Chondrocyte (in vitro differentiated cells): ENCODE measurements at regions not wholly inside any gene's neighbourhood (a gene's known extent, or its start where the extent isn't known, plus 50 kb on each side); places are given as distances from the start of the nearest gene placed in this dataset.
"Not testable (repeated sequence)": the region's sequence is repeated elsewhere in the genome, so short reads cannot be mapped to it uniquely, and the experiment has no call there.

Experiments
- DNase-seq: peaks from one replicate; pipeline ENCODE4 v3.0.0; 2021; ENCODE audit warnings: mixed read lengths, low spot score
- H3K27ac Mint-ChIP-seq: one replicate; pipeline ENCODE4 v1.8.0; 2021; ENCODE audit warnings: mild to moderate bottlenecking, moderate library complexity, mixed read lengths; ENCODE audit not compliant: unreplicated experiment
- H3K27me3 Mint-ChIP-seq: 2 replicates; pipeline ENCODE4 v1.8.0; 2021; ENCODE audit warnings: low read depth, mixed read lengths
- H3K36me3 Mint-ChIP-seq: 2 replicates; pipeline ENCODE4 v1.8.0; 2021; ENCODE audit warnings: low read depth, mixed read lengths
- H3K4me1 Mint-ChIP-seq: 2 replicates; pipeline ENCODE4 v1.8.0; 2021; ENCODE audit warnings: low read depth, mild to moderate bottlenecking, mixed read lengths
- H3K4me3 Mint-ChIP-seq: one replicate; pipeline ENCODE4 v1.8.0; 2021; ENCODE audit warnings: mild to moderate bottlenecking, moderate library complexity, mixed read lengths; ENCODE audit not compliant: unreplicated experiment
- H3K9me3 Mint-ChIP-seq: 2 replicates; pipeline ENCODE4 v1.8.0; 2021; ENCODE audit warnings: low read depth, mixed read lengths
- CTCF ChIP-seq: fragments of 200-600 bp; sonication (generic); IDR thresholded peaks from 2 replicates; pipeline ENCODE4 v1.5.0; 2021; ENCODE audit warnings: antibody characterized with exemption, mild to moderate bottlenecking, moderate library complexity

GRCh38 chr2:195533771-195534642, 123.0 kb upstream of the SLC39A10 start:
- TF ChIP-seq CTCF: peak; percentile 64
- no peak for DNase-seq
- Mint-ChIP-seq H3K4me1 (peaks cover 56% of the 10 kb centered on the region), H3K27ac (peak overlapping the region; percentile 98), H3K36me3 (no peaks in the 10 kb centered on the region), H3K27me3 (no peaks in the 10 kb centered on the region), H3K4me3 (peak overlapping the region; percentile 33), H3K9me3 (no peaks in the 10 kb centered on the region)

- DNase-seq: no peak
- TF ChIP-seq CTCF: no peak
- H3K36me3 Mint-ChIP-seq: no peaks in the 10 kb centered on the region
- H3K27ac Mint-ChIP-seq: peak overlapping the region; percentile 98
- H3K27me3 Mint-ChIP-seq: no peaks in the 10 kb centered on the region
- H3K4me3 Mint-ChIP-seq: peak overlapping the region; percentile 28
- peaks cover 56% of the 10 kb centered on the region for H3K4me1 Mint-ChIP-seq
- no peaks in the 10 kb centered on the region for H3K9me3 Mint-ChIP-seq
Measured at GRCh38 chr2:195532628-195533271, 124.3 kb upstream of the SLC39A10 start.

- H3K27ac Mint-ChIP-seq: peak overlapping the region; percentile 98
- H3K27me3 Mint-ChIP-seq: no peaks in the 10 kb centered on the region
- peaks cover 56% of the 10 kb centered on the region for H3K4me1 Mint-ChIP-seq
- no peak for TF ChIP-seq CTCF
- no peaks in the 10 kb centered on the region for H3K9me3 Mint-ChIP-seq
- DNase-seq: no peak
- H3K36me3 Mint-ChIP-seq: no peaks in the 10 kb centered on the region
- H3K4me3 Mint-ChIP-seq: no peak overlapping the region
Measured at GRCh38 chr2:195532255-195532627, 124.8 kb upstream of the SLC39A10 start.

- Mint-ChIP-seq H3K36me3 (no peaks in the 10 kb centered on the region), H3K4me1 (peaks cover 54% of the 10 kb centered on the region), H3K4me3 (no peak overlapping the region), H3K27ac (peak overlapping the region; percentile 98), H3K27me3 (no peaks in the 10 kb centered on the region), H3K9me3 (no peaks in the 10 kb centered on the region)
- DNase-seq: no peak
- no peak for TF ChIP-seq CTCF
Measured at GRCh38 chr2:195531754-195532153, 125.3 kb upstream of the SLC39A10 start.

- not testable (repeated sequence) for H3K27ac Mint-ChIP-seq, H3K9me3 Mint-ChIP-seq, H3K4me3 Mint-ChIP-seq, H3K27me3 Mint-ChIP-seq, H3K36me3 Mint-ChIP-seq, DNase-seq
- peaks cover 29% of the 10 kb centered on the region for H3K4me1 Mint-ChIP-seq
Measured at GRCh38 chr2:195523242-195523641, 133.8 kb upstream of the SLC39A10 start.
